GM12878 (cell line): ENCODE measurements at regions not wholly inside any gene's neighbourhood (a gene's known extent, or its start where the extent isn't known, plus 50 kb on each side); places are given as distances from the start of the nearest gene placed in this dataset.

Experiments used
- ATAC-seq: fragments of 200-7000 bp; cut with Tn5 transposase; 3 replicates; pipeline ENCODE4 v1.9.1; 2020; ENCODE audit warnings: mild to moderate bottlenecking, moderate library complexity
- BruUV-seq: library from RNA; stranded (reverse); fragments of 400-500 nt; replicated peaks from 2 replicates; lab custom pipeline; 2021; lab: Mats Ljungman, UMichigan
- CTCF ChIA-PET: fragments of 300-600 bp; sonication (Branson Sonifier 250); formaldehyde crosslinking; extraction: SDS; loops from one replicate; lab custom pipeline; 2021; ENCODE audit warnings: inconsistent platforms; lab: Yijun Ruan, JAX
- POLR2A ChIA-PET: fragments of 350-600 bp; formaldehyde crosslinking; extraction: SDS; loops from one replicate; lab custom pipeline; 2021; ENCODE audit warnings: inconsistent platforms; lab: Charles Lee
- RAD21 ChIA-PET: fragments of 300-600 bp; sonication (Branson Sonifier 250); formaldehyde crosslinking; loops from one replicate; lab custom pipeline; 2023; ENCODE audit warnings: antibody characterized with exemption; ENCODE audit not compliant: unreplicated experiment; lab: Charles Lee
- SMC1A ChIA-PET: fragments of 300-600 bp; sonication (Branson Sonifier 250); formaldehyde crosslinking; loops from one replicate; lab custom pipeline; 2023; ENCODE audit not compliant: unreplicated experiment, uncharacterized antibody; lab: Charles Lee
- DNase-seq: peaks from one replicate; pipeline ENCODE4 v3.0.0-alpha.2; 2011; ENCODE audit warnings: low read depth, low spot score
- FAIRE-seq: peaks from 3 replicates; lab custom pipeline; 2011; peaks lifted over from hg19 to GRCh38; lab: Jason Lieb, UNC
- H2AFZ ChIP-seq: 2 replicates; pipeline ENCODE4 v1.6.0; 2011; ENCODE audit warnings: low read depth, low read length, control low read depth; ENCODE audit not compliant: control insufficient read depth
- H3K27ac ChIP-seq: 2 replicates; pipeline ENCODE4 v1.5.1; 2011; ENCODE audit warnings: control low read depth; ENCODE audit not compliant: control insufficient read depth, insufficient read depth
- H3K27me3 ChIP-seq, 2 experiments: replicated peaks in 1 of 2; 2 replicates each; pipeline versions ENCODE4 v1.6.0 to v1.6.1; 2011; ENCODE audit warnings: low read length in 1 of 2; ENCODE audit not compliant: control insufficient read depth in 2 of 2, insufficient read depth in 2 of 2
- H3K36me3 ChIP-seq, 2 experiments: 2 replicates each; pipeline ENCODE4 v1.5.1; 2011; ENCODE audit warnings: low read length in 1 of 2; ENCODE audit not compliant: control insufficient read depth in 2 of 2, insufficient read depth in 2 of 2
- H3K4me1 ChIP-seq: 2 replicates; pipeline ENCODE4 v1.6.1; 2011; ENCODE audit warnings: mild to moderate bottlenecking, low read length, moderate library complexity, mixed read lengths; ENCODE audit not compliant: control insufficient read depth, insufficient read depth
- H3K4me2 ChIP-seq: 2 replicates; pipeline ENCODE4 v1.6.0; 2011; ENCODE audit warnings: control low read depth; ENCODE audit not compliant: control insufficient read depth, insufficient read depth
- H3K4me3 ChIP-seq: fragments of 200-600 bp; sonication (generic); 2 replicates; pipeline ENCODE4 v1.5.1; 2016
- H3K79me2 ChIP-seq: 2 replicates; pipeline ENCODE4 v1.6.0; 2011; ENCODE audit warnings: low read length; ENCODE audit not compliant: control insufficient read depth, insufficient read depth
- H3K9ac ChIP-seq: 2 replicates; pipeline ENCODE4 v1.8.0; 2011; ENCODE audit warnings: low read length, control low read depth, mixed read lengths; ENCODE audit not compliant: control insufficient read depth, insufficient read depth
- H3K9me3 ChIP-seq: replicated peaks from 3 replicates; pipeline ENCODE4 v1.5.1; 2011; ENCODE audit warnings: mild to moderate bottlenecking, low read length; ENCODE audit not compliant: control insufficient read depth, insufficient read depth
- H4K20me1 ChIP-seq: 2 replicates; pipeline ENCODE4 v1.6.0; 2011; ENCODE audit not compliant: control insufficient read depth, insufficient read depth
- IKZF1 ChIP-seq: fragments of 450-650 bp; conservative IDR thresholded peaks from 2 replicates; pipeline ENCODE4 v1.6.1; 2017; ENCODE audit warnings: antibody characterized with exemption, mild to moderate bottlenecking
- KDM1A ChIP-seq: fragments of 200-600 bp; sonication (generic); IDR thresholded peaks from 2 replicates; pipeline ENCODE4 v1.6.1; 2016; ENCODE audit warnings: borderline replicate concordance
- MYB ChIP-seq: fragments of 150-350 bp; IDR thresholded peaks from 2 replicates; pipeline ENCODE4 v1.6.1; 2014; ENCODE audit warnings: mild to moderate bottlenecking, low read depth, low read length, borderline replicate concordance
- NFYA ChIP-seq: IDR thresholded peaks from 2 replicates; pipeline ENCODE4 v1.6.1; 2011; ENCODE audit warnings: low read depth, mild to moderate bottlenecking, low read length, improper control_type of control experiment, borderline replicate concordance
- POLR2AphosphoS5 ChIP-seq: IDR thresholded peaks from 2 replicates; pipeline ENCODE4 v1.6.1; 2011; ENCODE audit warnings: mild to moderate bottlenecking, low read length, inconsistent platforms
- RELB ChIP-seq: fragments of 450-650 bp; IDR thresholded peaks from 2 replicates; pipeline ENCODE4 v1.6.1; 2017; ENCODE audit warnings: low read depth, mild to moderate bottlenecking, moderate library complexity
- SIN3A ChIP-seq: IDR thresholded peaks from 2 replicates; pipeline ENCODE4 v1.6.1; 2012; ENCODE audit warnings: low read depth, low read length, improper control_type of control experiment
- ZBTB33 ChIP-seq: fragments of 450-650 bp; IDR thresholded peaks from 2 replicates; pipeline ENCODE4 v1.6.1; 2017; ENCODE audit warnings: mild to moderate bottlenecking
- WGBS: methylation state at CpG from one replicate; pipeline ENCODE4 v1.1.6; 2016; ENCODE audit warnings: low lambda C conversion rate; ENCODE audit not compliant: insufficient replicate concordance, insufficient coverage; ENCODE audit errors: missing lambda C conversion rate; 5-methylcytosine and 5-hydroxymethylcytosine counted together
- in situ Hi-C: fragments of 300-500 bp; cut with MboI; formaldehyde crosslinking; loops from 9 replicates; pipeline ENCODE4 v1.14.3; 2018; ENCODE audit warnings: mixed read lengths
- intact Hi-C: fragments of 100-400 bp; cut with micrococcal nuclease; formaldehyde crosslinking; loops from one replicate; pipeline ENCODE4 v1.14.2; 2022; ENCODE audit not compliant: unreplicated experiment

- TF ChIP-seq RELB = no peak
- TF ChIP-seq KDM1A = no peak
- no peak for TF ChIP-seq SIN3A
- no peak for TF ChIP-seq ZBTB33
- TF ChIP-seq NFYA = no peak
- no peak for TF ChIP-seq IKZF1
Measured at GRCh38 chr18:54052259-54052658, 172.2 kb downstream of the MBD2 start (continued).

- no peak overlapping the region for H3K27ac ChIP-seq
- H2AFZ ChIP-seq = no peak overlapping the region
- ChIA-PET POLR2A (no interaction called here), RAD21 (no interaction called here), SMC1A (no interaction called here), CTCF (no interaction called here)
- no peak for DNase-seq
- H3K27me3 ChIP-seq = no peaks in the 10 kb centered on the region; a peak in 1 of 4 replicates
- H3K4me2 ChIP-seq = no peak overlapping the region
- no peaks in the 10 kb centered on the region for H3K4me1 ChIP-seq
- H3K9me3 ChIP-seq = no peaks in the 10 kb centered on the region
- no peaks in the 10 kb centered on the region for H3K79me2 ChIP-seq
- BruUV-seq = no TSS peak
- no peaks in the 10 kb centered on the region for H3K36me3 ChIP-seq
- 38% methylated on average over 2 of the region's 2 CpGs for WGBS
- ATAC-seq = no peak
- no peaks in the 10 kb centered on the region for H4K20me1 ChIP-seq
- FAIRE-seq = no peak
- in situ Hi-C loops = no loop called here
- intact Hi-C loops = no loop called here
- H3K9ac ChIP-seq = no peak overlapping the region
- H3K4me3 ChIP-seq = no peak overlapping the region
- TF ChIP-seq MYB = no peak
- TF ChIP-seq POLR2AphosphoS5 = no peak
Measured at GRCh38 chr18:54043484-54044251, 180.8 kb downstream of the MBD2 start.
